HG02852 (cell line): ENCODE measurements at regions not wholly inside any gene's neighbourhood (a gene's known extent, or its start where the extent isn't known, plus 50 kb on each side); places are given as distances from the start of the nearest gene placed in this dataset.

ENCODE experiments used
- ATAC-seq: cut with Tn5 transposase; IDR thresholded peaks from one replicate; pipeline ENCODE4 v1.9.1; 2021; ENCODE audit warnings: mild to moderate bottlenecking, moderate library complexity; ENCODE audit not compliant: unreplicated experiment

GRCh38 chr10:111435871-111436270 is 359.0 kb downstream of the ADRA2A start:
- ATAC-seq: no peak

GRCh38 chr10:111439034-111439842 is 362.4 kb downstream of the ADRA2A start:
- no peak for ATAC-seq

DNA sequence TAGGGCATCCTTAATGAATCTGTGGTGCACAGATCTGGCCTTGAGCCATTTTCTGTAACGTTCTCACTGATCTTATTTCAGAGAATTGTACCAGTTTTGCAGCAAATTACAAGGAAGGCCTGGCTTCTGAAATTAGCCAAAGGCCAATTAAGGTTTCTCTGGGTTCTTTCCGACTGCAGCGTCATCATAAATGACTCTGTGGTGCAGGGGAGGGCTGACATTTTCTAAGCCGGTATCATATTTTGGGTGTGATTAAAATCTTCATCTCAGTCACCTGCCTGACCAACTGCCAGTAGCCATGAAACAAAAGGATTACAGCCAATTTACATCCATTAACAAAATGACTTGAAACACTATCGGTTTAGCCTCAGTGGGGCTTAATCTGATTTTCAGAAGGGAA is 363.7 kb downstream of the ADRA2A start:
- ATAC-seq: no peak

- ATAC-seq: no peak
These were observed 368.8 kb downstream of the ADRA2A start for GRCh38 chr10:111445667-111446066.

GRCh38 chr10:111446966-111447365 is 370.1 kb downstream of the ADRA2A start:
- ATAC-seq: no peak

DNA sequence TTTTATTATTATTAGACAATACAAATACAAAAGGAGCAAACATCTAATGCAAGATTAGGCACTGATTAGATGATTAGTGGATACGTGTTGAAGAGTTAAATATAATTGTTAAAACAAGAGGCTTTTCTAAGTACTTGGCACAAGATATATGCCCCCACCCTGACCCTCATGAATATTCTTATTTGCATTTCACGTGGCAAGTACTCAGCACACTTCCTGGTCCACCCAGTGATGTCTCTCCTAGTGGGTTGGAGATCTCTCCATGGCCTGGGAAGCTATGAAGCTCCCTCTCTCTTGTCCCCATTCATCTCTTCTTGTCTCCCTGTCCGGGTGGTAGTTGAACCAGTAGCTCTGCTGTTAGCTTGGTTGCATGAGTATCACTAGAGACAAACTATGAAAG is 375.3 kb downstream of the ADRA2A start:
- no peak for ATAC-seq

GRCh38 chr10:111455776-111456426 is 379.1 kb downstream of the ADRA2A start:
- ATAC-seq: no peak

- no peak for ATAC-seq
These were observed 381.4 kb downstream of the ADRA2A start for GRCh38 chr10:111458256-111458655.

- ATAC-seq: no peak
These were observed 383.1 kb downstream of the ADRA2A start for GRCh38 chr10:111459967-111460366.

- no peak for ATAC-seq
These were observed 395.6 kb downstream of the ADRA2A start for GRCh38 chr10:111472445-111472844.

DNA sequence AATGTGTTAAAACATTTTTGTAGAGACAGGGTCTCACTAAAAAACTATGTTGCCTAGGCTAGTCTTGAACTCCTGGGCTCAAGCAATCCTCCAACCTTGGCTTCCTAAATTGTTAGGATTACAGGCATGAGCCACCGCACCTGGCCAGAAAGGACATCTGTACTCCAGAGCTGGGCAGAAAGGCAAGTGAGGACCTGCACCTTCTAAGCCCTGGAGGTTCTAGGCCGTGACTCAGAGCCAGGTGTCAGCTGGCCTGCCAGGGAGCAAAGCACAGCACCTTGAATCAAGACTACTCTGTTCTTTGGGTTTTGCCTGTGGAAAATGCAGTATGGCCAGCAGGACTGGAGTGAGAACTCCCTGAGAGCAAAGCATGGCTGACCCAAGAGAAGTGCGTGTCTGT is 396.5 kb downstream of the ADRA2A start:
- no peak for ATAC-seq

GRCh38 chr10:111474786-111475185 is 398.0 kb downstream of the ADRA2A start:
- no peak for ATAC-seq

DNA sequence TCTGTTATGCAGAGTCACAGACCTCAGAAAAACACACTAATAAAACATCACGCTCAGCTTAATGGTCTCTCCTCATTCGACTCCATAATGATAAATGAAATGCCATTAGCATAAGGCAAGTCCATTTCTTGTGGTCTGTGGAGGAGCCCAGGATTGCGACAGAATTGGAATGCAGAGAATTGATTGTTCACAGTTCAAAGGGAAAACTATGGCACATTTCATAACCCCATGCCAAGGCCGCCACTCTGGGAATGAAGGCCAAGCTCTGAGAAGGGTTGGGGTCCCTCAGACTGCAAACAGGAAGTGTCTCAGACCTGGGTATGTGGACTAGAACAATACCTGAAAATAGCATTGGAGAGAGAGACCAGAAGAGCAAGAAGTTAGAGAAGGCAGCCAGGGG is 398.9 kb downstream of the ADRA2A start:
- ATAC-seq: no peak

DNA sequence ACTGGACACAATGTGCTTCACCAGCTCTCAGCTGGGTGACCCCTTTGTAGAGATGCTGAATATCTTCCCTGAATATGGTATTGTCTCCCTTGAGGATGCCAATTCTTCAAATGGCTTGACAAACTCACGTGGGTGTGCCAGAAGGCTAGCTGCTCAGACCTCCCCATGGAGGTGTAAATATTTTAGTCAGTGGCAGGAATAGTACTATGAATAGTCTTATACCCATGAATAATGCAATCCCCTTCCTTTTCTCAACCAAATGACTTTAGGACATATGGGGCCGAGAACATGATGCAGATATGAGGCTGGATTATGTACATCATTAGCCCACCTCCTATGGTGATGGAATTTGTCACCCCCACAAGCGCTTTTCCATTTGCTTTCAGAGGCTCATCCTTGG is 401.8 kb downstream of the ADRA2A start:
- no peak for ATAC-seq

DNA sequence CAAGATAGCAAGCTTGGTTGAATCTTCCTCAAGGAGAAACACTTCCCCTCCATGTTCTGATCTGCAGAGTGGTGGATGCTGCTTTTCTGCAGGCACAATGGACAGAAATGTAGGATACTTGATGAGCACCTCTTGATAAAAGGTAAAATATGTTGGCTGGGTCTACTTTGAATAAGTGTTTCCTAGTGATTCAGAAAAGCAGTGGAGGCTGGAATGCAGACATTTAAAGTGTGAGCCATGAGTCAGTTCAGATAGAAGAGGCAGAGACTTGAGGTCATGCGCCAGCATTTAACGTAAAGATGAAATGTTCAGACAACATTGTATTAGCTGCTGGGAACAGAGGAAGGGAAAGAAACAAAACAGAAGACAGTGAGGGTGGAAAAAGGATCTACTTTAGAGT is 403.1 kb downstream of the ADRA2A start:
- no peak for ATAC-seq

GRCh38 chr10:111481261-111481826 is 404.5 kb downstream of the ADRA2A start:
- ATAC-seq: no peak

DNA sequence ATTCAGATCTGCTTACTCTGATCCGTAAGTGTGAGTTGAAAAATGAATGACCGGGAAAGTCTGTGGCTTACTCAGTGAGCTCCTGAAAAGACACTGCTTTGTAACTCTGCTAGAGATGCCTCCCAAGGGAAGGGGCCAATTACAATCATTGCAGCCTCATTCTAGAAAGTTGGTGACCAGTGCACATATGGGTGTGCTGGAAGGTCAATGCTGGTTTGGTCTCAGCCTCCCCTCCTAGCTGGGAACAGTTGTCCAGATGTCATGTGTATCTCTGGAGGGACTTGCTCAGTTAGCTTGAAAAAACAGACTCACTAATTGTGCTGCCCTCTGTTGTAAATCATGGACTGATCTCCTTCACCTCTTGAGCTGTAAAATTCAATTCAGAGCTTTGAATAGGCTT is 405.0 kb downstream of the ADRA2A start:
- no peak for ATAC-seq

- ATAC-seq: no peak
These were observed 405.9 kb downstream of the ADRA2A start for GRCh38 chr10:111482621-111483216.

- no peak for ATAC-seq
These were observed 408.9 kb downstream of the ADRA2A start for GRCh38 chr10:111485767-111486166.

DNA sequence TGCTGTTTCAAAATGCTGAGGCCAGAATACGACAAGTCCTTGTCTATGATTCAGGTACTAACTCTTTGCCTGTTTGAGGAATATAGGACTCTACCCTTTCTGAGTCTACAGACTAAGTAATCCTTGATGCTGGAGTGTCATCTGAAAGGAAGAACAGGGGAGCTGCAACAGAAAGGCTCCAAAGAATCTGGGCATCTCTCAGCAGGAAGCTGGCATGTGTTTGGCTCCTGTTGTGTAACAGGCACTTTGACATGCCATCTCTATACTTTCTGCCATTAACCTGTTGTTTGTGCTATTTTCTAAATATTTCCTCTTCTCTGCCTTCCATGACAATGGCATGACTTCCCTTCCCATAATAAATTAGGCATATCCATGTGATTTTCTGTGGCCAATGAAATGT is 409.5 kb downstream of the ADRA2A start:
- ATAC-seq: no peak

DNA sequence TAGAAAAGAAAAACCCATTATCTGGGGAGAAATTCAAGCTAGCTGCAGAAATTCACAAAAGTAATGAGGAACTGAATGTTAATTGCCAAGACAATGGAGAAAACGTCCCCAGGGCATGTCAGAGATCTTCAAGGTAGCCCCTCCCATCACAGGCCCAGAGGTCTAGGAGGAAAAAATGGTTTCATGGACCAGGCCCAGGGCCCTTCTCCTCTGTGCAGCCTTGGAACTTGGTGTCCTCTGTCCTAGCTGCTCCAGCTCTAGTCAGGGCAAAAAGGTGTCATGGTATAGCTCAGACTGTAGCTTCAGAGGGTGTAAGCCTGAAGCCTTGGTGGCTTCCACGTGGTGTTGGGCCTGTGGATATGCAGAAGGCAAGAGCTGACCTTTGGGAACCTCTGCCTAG is 411.8 kb downstream of the ADRA2A start:
- ATAC-seq: no peak

GRCh38 chr10:111491154-111491553 is 414.3 kb downstream of the ADRA2A start:
- no peak for ATAC-seq
